Activated CD8-positive, alpha-beta memory T cell treated with anti-CD3 and anti-CD28 coated beads for 36 hours (primary cell): ENCODE measurements at regions not wholly inside any gene's neighbourhood (a gene's known extent, or its start where the extent isn't known, plus 50 kb on each side); places are given as distances from the start of the nearest gene placed in this dataset.
"Not testable (repeated sequence)": the region's sequence is repeated elsewhere in the genome, so short reads cannot be mapped to it uniquely, and the experiment has no call there.

ENCODE experiments used
- CTCF ChIA-PET: fragments of 350-600 bp; sonication (Branson Sonifier 250); formaldehyde crosslinking; loops from one replicate; lab custom pipeline; 2021; ENCODE audit warnings: antibody characterized with exemption; lab: Charles Lee
- POLR2A ChIA-PET: fragments of 350-600 bp; sonication (Branson Sonifier 250); formaldehyde crosslinking; loops from one replicate; lab custom pipeline; 2021; ENCODE audit warnings: antibody characterized with exemption; lab: Charles Lee

DNA sequence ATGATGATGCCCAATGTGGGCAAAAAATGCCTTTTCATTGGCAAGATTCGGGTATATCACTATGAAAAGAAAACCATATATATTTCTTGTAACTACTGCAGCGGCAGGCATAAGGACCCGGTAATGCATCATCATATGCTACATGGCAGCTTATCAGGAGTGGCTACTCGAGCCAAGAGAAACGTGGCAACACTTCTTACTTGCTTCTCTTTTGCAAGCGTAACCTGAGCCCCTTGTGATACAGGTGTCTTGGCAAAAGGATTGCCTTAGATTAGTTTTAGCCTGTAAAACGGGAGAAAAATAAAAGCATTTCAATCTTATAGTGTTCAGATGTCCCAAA lies 280.3 kb downstream of the SPRY1 start:
- ChIA-PET POLR2A (no interaction called here), CTCF (interaction anchor here (0.6 kb wide), 1 partner anchor 125 kb away, joined by 3 read pairs; no protein-coding TSS in a partner anchor)

DNA sequence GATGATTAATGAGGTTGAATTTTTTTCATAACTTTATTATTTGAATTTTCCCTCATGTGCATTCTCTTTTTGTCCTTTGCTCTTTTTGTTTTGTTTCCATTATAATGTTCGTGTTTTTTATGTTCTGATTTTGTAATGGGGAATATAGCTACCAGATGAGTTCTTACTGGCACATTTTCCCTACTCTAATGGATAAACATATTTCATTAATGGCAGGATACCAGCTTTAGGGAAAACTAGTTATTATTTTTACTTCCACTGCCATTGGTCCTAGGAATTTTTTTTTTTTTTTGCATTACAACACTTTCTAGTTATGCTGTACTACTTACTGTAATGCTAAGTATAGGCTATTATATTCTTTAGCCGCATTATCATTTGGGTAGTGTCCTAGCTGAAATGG lies 286.3 kb downstream of the SPRY1 start:
- ChIA-PET POLR2A (interaction anchor here (0.6 kb wide), 1 partner anchor 1219 kb away, joined by 3 read pairs; no protein-coding TSS in a partner anchor), CTCF (no interaction called here)

DNA sequence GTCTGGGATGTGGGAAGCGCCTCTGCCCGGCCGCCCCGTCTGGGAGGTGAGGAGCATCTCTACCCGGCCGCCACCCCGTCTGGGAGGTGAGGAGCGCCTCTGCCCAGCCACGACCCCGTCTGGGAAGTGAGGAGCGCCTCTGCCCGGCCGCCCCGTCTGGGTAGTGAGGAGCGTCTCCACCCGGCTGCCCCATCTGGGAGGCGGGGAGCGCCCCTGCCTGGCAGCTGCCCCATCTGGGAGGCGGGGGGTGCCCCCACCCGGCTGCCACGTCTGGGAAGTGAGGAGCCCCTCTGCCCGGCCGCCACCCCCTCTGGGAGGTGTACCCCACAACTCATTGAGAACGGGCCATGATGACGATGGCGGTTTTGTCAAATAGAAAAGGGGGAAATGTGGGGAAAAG lies 288.3 kb downstream of the SPRY1 start:
- CTCF ChIA-PET, POLR2A ChIA-PET: not testable (repeated sequence)

DNA sequence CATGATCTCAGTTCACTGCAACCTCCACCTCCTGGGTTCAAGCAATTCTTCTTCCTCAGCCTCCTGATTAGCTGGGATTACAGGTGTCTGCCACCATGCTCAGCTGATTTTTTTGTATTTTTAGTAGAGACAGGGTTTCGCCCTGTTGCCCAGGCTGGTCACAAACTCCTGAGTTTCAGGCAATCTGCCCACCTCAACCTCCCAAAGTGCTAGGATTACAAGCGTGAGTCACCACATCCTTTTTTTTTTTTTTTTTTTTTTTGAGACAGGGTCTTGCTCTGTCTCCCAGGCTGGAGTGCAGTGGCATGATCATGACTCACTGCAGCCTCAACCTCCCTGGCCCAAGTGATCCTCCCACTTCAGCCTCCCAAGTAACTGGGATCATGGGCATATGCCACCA lies 298.9 kb downstream of the SPRY1 start:
- CTCF ChIA-PET: not testable (repeated sequence)
- POLR2A ChIA-PET: interaction anchor here (0.7 kb wide), 1 partner anchor 21 kb away, joined by 6 read pairs; no protein-coding TSS in a partner anchor

DNA sequence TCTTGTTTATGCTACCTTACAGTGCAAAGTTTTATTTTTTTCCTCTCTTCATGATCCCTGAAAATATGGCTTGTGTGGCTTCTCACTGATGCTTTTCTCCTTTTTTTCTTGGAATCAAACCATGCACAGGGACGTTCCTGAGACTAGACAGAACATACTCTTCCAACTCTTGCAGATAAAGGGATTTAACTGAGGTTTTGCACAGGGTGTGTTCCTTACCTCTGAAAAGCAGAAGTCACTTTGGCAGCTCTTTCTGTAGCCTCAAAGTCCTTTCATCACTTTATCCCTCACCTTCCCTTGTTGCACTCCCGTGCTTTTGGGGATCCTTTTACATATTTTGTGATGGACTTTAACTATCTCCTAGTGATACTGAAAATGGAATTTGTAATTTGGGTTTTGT lies 300.1 kb downstream of the SPRY1 start:
- ChIA-PET CTCF (no interaction called here), POLR2A (no interaction called here)

DNA sequence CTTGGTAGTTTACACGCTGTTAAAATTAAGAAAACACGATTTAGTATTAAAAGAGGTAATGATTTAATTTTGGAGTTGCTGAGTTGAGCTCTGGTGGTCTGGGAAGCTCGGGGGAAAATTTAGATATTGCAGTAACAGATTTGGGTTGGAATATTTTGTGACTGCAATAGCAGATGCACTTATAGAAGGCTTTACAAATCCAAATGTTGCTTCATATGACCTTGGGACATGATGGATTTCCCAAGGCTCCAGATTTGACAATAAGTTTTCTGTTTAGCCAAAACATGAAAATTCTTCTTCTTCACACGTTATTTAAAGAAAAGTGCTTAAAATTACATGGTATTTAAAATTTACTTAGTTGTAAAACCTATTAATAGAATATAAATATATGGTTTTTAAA lies 302.0 kb downstream of the SPRY1 start:
- CTCF ChIA-PET: no interaction called here
- POLR2A ChIA-PET: no interaction called here

DNA sequence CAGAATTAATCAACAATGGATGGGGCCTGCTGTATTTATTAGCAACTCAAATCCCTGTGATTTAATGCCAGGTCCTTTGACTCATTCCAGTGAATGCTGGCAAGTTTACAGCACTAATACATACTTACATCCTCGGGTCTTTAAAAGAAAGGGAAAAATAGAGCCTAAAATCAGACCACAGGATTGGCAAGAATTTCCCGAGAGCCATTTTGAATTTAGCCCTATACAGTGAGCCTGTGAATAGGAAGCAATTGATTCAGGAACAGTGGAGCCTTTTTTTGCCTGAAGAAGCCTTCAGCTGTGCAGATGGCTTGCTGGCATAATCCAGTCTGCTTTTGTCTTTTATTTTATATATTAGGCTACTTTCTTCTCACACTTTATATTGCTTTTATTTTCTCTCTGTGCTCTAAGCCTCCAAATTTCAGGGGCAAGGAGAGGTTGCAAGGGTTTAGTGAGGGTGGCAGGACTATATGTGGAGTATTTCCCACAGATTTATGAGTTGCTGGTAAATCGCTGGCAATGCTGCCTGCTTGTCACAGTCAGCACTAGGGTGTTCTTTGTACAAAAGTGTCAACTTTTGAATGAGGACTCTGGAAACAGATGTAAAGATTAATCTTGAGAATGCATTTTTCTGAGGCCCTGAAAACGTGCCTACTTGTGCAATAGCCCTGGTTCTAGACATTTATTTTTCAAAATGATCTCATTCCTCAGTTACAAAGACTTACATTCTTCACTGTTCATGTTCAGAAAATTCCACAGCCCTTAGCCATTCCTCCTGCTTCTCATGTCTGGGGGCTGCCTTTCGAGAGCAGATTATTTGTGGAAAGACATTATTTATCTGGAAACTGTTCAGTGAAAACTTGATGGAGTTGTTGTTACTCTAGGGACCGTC lies 303.5 kb downstream of the SPRY1 start:
- POLR2A ChIA-PET: no interaction called here
- CTCF ChIA-PET: no interaction called here

DNA sequence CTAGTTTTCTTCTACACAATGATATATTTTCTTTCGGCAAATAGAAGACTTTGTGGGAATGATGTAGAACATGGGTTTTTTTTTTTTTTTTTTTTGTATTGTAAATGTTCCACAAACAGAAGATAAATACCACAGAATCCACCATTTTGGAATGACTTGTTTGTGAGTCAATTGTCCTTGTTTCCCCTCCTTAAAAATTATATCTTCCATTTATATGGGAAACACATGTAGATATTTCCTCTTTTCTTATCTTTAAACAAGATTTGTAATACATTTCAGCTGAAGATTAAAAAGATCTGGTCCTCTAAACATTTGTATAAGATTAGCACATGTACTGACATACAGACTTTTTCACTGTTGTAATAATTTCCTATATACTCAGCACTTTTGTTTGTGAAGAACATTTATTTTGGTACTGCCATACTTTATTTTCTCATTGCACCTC lies 304.6 kb downstream of the SPRY1 start:
- CTCF ChIA-PET: no interaction called here
- POLR2A ChIA-PET: no interaction called here

DNA sequence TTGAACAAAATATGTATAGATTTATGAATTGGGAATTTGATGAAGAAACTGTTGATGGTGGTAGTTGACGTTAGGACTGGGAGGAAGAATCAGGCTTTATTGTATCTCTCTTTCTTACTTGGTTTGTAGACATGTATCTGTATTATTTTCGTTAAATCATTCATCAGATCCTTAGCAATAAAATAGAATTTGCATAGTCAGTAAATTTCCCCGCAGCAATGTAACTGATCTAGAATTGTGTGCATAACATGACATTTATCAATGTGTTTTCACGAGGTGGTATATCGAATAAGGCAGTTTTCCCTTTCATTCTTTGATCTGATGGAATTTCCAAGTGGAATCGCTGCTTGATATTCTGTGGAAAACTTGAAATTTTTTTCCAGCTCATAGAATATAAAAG lies 308.8 kb downstream of the SPRY1 start:
- ChIA-PET CTCF (no interaction called here), POLR2A (no interaction called here)

DNA sequence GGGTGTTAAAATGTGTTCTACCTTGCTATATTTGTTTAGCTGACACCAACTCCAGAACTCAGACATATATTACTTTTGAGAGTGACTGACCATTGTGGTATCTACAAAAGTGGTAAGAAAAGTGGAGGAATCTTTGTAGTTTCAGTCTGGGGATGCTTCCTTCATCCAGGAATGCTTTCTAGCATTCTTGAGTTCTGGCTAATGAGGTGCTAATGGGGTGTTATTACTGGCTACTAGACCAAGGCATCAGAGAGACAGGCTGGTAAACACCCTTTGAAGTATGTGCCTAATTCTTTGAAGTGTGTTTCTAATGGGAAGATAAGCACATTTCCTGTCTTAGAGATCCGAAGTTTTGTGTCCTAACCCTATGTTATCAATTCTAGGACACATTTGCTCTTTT lies 310.4 kb downstream of the SPRY1 start:
- CTCF ChIA-PET: no interaction called here
- POLR2A ChIA-PET: no interaction called here

DNA sequence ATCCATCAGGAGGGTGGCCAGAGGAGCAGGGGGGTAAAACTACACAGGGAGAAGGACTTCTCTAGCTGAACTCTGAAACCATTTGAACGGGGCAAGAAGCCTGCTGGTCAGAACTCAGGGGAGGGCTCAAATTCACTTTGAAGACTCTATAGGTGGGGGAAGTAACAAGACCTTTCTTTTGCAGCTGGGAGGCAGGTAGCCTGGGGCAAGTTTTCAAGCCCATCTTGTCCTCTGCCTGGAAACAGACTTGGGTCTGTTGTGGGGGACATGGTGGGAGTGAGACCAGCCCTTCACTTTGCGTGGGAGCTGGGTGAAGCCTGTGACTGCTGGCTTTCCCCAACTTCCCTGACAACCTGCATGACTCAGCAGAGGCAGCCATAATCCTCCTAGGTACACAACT lies 312.3 kb downstream of the SPRY1 start:
- CTCF ChIA-PET: no interaction called here
- POLR2A ChIA-PET: no interaction called here

DNA sequence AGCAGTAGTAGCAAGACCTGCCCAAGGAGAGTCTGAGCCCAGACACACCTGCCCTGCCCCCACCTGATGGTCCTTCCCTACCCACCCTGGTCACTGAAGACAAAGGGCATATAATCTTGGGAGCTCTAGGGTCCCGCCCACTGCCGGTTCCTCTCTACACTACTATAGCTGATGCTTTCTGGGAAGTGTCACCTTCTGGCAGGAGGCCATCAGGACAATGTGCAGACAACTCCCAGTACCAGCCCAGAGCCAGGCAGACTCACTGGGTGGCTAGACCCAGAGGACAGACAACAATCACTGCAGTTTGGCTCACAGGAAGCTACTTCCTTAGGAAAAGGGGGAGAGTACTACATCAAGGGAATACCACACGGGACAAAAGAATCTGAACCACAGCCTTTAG lies 312.7 kb downstream of the SPRY1 start:
- ChIA-PET POLR2A (no interaction called here), CTCF (no interaction called here)

DNA sequence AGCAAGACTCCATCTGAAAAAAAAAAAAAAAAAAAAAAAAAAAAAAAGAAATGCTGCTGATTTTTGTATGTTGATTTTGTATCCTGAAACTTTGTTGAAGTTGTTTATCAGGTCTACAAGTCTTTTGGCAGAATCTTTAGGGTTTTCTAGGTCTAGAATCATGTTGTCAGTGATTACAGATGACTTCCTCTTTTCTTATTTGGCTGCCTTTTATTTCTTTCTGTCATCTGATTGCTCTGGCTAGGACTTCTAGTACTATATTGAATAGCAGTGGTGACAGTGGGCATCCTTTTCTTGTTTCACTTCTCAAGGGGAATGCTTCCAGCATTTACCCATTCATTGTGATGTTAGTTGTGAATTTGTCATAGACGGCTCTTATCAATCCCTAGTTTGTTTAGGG lies 334.4 kb downstream of the SPRY1 start:
- ChIA-PET POLR2A (no interaction called here), CTCF (no interaction called here)

DNA sequence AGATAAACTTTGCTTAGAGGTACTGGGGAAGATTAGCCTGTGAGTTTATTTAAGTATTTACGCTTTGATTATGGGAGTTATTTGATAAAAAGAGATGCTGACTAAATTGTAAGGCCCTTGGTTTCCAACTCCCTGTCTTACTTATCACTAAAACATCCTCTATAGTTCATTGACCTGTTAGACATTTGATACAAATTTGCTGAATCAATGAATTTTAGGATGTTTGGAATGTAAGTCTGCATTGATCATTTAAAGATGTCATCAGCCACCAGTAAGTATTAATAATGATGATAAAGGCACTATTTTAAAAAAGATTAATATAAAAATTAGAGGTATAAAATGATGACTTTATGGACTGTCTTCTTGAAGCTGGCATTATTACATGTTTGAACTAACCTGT lies 340.6 kb downstream of the SPRY1 start:
- POLR2A ChIA-PET: no interaction called here
- CTCF ChIA-PET: no interaction called here

DNA sequence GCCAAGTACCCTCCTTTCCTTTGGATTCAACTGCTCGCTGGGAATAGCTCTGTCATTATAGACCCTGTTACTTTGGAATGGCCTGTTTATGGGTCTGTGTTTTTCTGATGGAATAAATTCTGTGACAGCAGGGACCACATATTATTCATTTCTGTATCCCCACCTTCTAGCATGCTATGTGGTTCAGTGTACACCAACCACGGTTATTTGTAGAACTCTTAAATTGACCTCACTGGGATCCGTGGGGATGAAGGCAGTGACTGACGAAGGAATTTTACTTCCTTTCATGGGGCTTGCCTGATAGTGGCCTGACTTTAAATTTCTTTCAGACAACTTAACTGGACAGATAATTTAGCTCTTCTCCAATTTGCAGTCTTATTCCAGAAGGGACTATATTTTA lies 343.2 kb downstream of the SPRY1 start:
- ChIA-PET CTCF (interaction anchor here (0.6 kb wide), 1 partner anchor 53 kb away, joined by 5 read pairs; no protein-coding TSS in a partner anchor), POLR2A (no interaction called here)

DNA sequence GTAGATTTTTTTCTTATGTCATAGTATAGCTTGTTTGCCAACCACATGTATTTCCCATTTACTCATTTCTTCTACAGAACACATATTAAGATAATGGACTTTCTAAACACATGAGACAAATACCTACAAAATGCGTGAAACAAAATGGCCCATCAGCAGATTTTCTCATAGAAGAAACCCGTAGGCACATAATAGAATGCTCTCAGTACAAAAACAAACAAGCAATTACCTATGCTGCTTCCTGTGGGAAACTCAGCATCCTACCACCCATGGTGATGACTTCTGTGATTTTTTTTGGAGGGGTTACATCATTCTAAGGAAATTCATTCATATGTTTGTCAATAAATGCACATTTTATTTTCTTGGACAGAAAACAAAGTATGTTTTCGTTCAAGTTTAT lies 343.6 kb downstream of the SPRY1 start:
- ChIA-PET POLR2A (no interaction called here), CTCF (interaction anchor here (0.6 kb wide), 1 partner anchor 53 kb away, joined by 5 read pairs; no protein-coding TSS in a partner anchor)

DNA sequence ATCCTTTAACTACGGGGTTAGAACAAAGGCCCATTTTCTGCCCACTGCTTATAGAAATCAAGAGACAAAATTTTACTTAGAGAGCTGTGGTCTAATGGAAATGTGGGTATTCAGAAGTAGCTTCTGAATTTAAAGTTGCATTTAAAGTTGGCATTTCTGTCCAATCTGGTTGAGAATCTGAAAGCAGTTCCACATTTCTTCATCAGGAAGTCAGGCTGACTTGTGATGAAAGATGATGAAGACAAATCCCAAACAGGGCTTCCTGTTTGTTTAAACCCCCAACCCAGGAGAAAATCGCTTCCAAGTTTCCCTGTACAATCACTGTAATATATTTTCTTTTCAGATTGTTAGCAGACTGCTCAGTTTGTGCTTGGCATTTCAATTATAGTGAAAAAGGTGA lies 345.3 kb downstream of the SPRY1 start:
- POLR2A ChIA-PET: no interaction called here
- CTCF ChIA-PET: no interaction called here

DNA sequence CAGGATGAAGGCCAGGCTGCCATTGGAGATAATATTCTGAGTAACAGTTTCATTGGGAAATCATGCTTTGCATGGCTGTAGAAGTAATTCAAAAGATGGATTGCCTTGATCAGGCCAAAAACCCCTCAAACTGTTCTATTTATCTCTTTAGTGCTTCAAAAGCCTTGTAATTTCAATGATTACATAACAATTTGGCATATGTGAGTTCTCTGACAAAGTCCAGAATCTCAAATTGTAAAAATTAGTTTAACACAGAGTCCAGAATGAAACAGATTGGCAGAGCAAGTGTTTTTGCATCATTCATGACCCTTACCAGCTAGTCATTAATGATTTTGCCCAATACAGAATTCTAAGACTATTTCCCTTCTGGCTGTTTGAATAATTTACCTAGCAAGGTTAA lies 347.3 kb downstream of the SPRY1 start:
- ChIA-PET POLR2A (no interaction called here), CTCF (no interaction called here)

DNA sequence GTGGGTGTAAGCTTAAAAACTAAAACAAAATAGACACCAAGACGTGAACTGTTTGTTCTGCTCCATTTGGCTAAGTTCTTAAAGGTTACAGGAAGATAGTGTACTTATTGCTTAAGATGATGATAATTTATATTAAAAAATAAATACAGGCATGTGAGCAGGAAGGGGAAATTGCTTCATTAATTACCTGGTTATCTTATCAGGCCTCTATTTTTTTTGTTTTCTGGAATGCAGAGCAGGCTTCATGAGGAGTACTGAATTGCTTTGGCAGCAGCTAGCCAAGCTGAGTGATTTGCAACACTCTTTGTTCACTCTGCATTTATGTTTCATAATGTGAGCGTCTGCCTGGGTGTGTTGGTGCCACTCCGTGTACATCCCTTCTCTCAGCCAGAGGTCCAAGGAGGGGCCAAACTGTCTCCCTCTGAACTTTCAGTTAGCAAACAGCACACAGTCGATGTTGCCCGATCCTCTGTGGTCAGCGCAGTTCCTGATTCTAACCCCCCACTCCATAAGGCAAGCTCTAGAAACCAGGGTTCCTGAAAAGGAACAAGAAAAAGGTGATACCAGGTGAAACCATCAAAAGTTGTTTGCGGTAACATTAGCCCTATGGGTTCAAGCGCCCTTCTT lies 348.2 kb downstream of the SPRY1 start:
- ChIA-PET CTCF (no interaction called here), POLR2A (no interaction called here)

DNA sequence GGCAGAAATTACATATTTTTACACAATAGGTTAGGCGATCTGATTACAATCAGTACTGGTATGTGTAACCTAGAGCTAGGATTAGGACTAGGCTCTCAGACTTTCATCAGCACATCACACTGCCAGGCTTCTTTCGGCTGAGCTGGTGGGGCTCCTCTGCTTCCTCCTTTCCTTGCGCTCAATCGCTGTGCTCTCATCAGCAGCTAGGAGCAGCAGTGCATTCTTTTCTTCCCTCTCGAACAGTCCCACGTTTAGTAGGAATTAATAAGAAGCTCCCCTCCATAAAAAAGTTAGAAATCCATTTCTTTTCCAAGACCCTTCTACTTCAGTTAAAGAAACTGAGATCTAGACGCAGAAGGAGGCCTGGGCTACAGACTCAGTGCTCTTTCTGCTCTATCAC lies 350.4 kb downstream of the SPRY1 start:
- ChIA-PET POLR2A (no interaction called here), CTCF (no interaction called here)

DNA sequence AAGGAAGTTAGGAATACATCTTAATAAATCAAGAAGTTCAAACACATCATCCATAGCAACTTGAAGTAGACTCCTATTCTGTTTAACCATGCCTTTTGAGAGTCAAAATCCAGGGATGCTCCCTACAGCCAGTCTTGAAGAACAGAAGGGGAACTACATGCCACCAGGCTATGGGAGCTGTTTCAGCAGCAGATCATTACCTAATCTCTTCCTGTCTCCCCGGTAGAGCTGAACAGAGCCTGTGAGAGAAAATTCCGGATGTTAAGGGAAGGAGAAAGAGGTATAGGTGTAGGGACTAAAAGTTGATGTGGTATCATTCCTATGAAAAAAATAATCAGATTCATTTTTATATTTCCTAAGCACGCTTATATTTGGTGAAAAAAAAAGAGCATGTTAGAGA lies 352.2 kb downstream of the SPRY1 start:
- ChIA-PET CTCF (no interaction called here), POLR2A (no interaction called here)
